ENCODE measurements at regions not wholly inside any gene's neighbourhood (a gene's known extent, or its start where the extent isn't known, plus 50 kb on each side); places are given as distances from the start of the nearest gene placed in this dataset.

- no peak for TF ChIP-seq POLR2AphosphoS5 (IDR thresholded peaks at IDR 0.05; ENCODE audit: low read depth, low read length)
- TF ChIP-seq SIN3A (IDR thresholded peaks at IDR 0.05; ENCODE audit: borderline replicate concordance, insufficient read depth, low read length), result no peak
- TF ChIP-seq REST (IDR thresholded peaks at IDR 0.05; ENCODE audit: insufficient read depth in 1 of 2, low read depth in 2 of 2, low read length in 2 of 2), result no peak
Observed at GRCh38 chr11:32216749-32217148, 125.9 kb downstream of the RCN1 start.

Measured in PFSK-1 (cell line).